HG02938 (cell line): ENCODE measurements at regions not wholly inside any gene's neighbourhood (a gene's known extent, or its start where the extent isn't known, plus 50 kb on each side); places are given as distances from the start of the nearest gene placed in this dataset.
"Not testable (repeated sequence)": the region's sequence is repeated elsewhere in the genome, so short reads cannot be mapped to it uniquely, and the experiment has no call there.

Source experiments
- ATAC-seq: cut with Tn5 transposase; IDR thresholded peaks from one replicate; pipeline ENCODE4 v1.9.1; 2021; ENCODE audit warnings: mild to moderate bottlenecking, moderate library complexity; ENCODE audit not compliant: unreplicated experiment

DNA sequence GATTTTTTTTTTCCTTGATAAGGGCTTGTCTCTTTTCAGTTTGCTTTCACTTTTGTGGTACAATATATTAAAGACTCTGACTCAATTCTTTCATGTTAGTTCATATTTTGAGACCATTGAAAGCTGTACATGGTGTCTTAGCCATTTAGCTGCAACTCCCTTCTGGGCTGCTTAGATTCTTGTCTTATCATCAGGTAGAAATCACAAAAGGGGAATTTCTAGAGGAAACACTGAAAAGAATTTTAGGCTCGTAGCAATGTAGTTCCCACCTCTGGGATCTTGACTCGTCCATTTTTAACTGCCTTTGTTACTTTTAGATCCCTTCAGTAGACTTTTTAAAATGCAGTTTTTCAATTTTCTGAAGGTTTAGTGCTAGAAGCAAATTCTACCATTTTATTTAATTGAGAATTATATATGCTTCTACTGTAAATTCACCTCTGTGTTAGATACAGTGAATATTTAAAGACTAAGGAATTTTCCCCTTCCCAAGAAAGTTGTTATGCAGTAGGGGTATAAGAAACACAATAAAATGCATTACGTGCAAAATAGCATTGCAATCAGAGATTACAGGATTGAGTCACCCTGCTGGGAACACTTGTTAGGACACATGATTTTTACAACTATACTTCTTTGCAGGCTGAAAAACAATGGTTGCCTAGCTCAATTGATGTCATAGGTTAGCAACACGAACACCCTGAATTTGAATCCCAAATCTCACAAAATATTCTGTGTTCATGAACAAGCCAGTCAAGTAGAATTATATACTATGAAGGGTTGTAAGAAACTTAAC is 772.7 kb downstream of the PDCD6IP start:
- no peak for ATAC-seq

DNA sequence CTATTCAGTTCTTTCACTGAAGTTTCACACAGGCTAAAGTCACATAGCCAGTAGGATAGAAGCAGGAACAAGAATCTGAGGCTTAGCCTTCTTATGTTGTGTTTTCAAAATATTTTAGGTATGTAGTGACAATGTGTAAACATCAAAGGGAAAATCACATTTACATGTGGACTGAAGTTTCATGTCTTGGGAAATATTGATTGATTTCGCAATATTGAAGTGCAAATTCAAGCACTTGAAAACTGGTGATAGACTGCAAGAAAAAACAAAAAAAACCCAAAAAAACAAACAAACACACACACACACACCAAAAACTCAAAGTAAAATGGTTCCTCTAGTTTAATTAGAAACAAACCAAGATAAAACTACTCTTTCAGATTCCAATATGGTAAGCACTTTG is 773.3 kb downstream of the PDCD6IP start:
- no peak for ATAC-seq

DNA sequence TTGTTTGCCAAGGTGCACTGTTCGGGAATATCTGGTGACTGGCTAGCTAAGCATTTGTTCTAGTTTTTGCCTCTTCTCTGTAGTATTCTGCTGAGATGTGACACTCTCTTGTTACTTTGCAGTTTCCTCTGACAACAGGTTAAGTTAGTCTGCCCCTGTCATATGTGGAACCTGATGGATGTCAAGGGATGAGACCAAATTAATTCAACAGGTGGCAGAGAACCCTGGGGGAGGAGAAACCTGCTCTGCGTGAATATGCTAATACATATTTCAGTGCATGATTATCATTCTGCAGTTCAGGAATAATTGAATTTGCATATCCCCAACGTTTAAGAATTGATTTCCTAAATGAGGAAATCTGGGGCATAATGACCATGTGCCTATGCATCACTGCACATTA is 777.3 kb downstream of the PDCD6IP start:
- no peak for ATAC-seq

DNA sequence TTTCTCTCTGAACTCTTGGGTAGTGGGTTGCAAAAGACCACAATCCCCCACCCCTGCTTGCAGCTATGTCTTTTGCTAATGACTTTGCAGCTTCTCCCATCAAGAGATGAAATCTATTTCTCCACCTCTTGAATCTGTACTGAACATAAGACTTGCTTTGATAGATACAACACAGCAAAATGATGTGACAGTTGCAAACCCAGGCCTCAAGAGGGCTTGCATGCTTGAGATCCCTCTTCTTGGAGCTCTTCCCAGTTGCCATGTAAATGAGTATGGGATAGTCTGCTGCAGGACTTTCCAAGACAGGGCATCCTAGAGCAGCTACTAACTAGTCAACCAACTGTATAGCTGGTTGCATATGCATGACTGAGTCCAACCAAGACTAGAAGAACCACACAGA is 783.6 kb downstream of the PDCD6IP start:
- no peak for ATAC-seq

DNA sequence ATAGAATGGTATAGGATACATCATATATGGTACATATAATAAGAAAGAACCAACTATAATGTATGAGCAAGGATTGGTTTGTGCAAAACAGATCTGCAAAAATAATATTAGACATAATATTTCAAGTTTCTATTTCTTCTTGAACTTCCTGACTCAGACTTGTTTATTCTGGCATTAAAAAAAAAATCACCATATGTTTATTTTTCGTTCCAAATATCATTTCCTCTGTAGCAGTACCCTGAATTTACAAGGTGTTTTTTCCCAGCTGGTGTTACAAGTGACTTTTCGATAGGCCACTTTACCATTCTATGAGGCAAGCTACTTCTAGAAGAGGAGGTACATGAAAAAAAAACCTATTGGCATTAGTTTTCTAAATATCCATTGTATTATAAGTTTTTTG is 785.0 kb downstream of the PDCD6IP start:
- no peak for ATAC-seq

DNA sequence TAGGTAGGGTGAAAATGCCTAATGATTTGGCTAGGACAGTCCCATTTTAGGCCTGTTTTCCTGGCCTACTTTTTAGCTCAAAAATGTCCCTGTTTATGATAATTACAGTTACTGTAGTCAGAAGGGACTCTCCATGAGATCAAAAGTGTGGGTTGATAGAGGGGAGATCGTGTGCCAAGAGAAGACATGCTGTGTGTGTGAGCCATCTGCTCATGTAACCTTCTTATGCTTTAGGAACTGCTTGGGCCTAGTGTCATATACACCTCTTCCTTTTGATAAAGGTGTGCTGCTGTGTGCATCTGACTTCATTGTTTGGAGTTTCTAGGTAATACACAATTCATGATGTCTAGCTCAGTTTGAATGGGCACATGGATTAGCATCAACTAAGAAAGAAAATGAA is 786.5 kb downstream of the PDCD6IP start:
- ATAC-seq, result no peak

DNA sequence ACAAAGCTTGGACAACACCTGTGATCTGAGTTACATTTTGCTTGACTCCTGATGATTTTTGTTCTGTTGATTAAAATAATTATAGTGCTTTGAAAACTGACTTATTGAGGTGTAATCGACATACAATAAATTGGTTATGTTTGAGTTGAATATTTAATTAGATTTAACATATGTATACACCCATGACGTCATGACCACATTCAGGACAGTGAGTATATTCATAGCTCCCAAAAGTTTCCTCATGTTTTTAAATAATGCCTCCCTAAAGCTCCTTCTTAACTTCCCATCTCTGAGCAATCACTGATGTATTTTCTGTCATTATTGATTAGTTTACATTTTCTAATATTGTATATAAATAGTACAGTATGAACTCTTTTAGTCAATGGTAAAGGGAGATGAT is 801.2 kb downstream of the PDCD6IP start:
- ATAC-seq, result no peak

DNA sequence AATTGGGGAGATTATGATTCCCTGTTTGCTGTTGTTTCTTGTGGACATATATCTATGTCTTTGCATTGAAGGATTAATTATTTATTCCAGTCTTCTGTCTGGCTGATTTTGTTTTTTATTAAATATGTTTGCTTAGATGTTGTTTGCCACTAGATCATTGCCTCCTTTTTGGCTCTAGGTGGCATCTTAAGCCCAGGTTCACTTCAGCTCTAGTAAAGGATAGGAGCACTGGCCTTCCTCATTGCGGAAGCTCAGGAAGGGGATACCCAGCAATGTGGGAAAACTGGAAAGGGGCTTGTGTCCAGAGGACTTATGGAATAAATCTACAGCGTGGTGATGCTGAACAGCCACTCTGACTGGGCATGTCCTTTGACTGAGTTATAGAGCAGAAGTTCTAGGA is 821.6 kb downstream of the PDCD6IP start:
- ATAC-seq, result no peak

DNA sequence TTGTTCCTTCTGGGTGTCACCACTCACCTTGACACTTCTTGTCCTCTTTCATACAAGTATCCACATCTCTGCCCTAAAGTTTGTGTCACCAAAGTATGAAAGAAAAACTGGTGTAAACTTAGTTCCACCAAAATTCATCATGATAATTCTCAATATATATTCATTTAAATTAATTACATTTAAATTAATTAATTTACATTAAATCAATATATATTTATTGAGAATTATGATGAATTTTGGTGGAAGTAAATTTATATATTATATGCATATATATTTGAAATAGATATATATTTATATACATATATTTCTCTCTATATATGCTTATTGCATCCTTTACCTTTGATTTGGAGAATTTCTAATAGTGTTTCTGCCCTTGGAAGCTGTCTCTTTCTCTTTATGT is 828.3 kb downstream of the PDCD6IP start:
- ATAC-seq, result no peak

DNA sequence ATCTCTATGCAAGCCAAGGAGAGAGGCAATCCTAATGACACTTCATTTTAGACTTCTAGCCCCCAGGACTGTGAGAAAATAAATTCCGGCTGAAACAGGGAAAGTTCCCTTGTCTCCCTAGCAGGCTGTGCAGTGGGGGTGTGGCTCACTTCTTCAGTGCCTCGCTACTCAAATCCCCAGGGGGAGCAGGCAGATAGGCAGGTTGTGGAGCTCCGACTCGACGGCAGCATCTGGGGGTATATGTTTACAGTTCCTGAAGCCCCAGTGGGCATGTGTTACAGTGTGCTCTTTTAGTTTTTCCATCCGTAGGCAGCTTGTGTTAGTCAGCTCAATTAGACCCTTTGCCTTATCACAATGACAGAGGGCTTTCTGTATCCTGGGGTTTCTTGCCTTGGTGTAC is 836.5 kb downstream of the PDCD6IP start:
- ATAC-seq, result no peak

DNA sequence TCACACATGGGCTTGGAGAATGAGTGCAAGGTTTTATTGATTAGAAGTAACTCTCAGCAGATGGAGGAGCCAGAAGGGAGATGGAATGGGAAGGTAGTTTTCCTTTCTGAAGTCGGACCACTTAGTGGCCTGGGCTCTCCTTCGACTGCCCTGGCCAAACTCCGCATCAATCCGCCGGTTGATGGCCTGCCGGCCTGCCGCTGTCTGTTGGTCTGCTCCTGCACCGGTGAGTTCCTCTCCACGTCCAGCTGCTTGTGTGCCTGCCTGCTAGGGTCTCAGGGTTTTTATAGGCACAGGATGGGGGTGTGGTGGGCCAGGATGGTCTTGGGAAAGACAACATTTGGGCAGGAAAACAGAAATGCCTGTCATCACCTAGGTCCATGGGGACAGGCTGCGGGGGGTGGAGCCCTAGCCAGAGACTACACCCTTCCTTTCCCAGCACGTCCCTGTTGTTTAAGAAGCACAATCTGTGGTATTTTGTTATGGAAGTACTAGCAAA is 837.0 kb downstream of the PDCD6IP start:
- no peak for ATAC-seq

DNA sequence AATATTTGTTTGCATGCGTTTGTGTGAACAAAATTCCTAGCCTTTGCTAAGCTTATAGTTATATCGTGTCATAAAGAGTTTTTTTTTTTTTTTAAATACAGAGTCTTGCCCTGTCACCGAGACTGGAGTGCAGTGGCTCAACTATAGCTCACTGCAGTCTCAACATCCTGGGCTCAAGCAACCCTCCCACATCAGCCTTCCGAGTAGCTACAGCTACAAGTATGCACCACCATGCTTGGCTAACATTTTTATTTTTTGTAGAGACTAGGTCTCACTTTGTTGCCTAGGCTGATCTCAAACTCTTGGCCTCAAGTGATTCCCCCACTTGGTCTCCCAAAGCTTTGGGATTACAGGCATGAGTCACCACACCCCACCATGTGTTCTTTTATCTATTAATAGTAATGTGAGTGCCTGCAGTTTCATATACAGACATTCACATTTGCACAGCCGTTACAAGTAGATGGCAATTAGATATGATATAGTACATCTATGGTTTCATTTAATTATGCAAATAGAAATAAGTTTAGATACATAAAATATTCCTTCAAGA is 848.6 kb downstream of the PDCD6IP start:
- no peak for ATAC-seq

DNA sequence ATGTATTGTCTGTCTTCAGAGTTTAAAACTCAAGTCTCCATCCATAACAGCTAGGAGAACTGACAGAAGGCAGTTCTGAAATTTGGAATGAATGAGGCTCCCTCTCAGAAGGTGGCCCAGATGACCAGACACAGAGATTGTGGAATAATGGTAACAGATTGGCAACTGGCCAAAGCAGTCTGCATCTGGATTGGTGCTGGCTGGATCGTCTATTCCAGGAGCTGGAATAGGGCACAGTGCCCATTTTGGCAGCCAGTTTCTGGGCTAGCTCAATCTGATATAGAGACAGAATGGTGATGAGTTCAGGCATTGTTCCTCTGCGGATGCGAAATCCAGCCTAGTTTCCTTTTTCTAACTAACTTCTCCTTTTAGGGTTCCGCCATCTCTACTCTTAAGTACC is 851.7 kb downstream of the PDCD6IP start:
- ATAC-seq, result no peak

DNA sequence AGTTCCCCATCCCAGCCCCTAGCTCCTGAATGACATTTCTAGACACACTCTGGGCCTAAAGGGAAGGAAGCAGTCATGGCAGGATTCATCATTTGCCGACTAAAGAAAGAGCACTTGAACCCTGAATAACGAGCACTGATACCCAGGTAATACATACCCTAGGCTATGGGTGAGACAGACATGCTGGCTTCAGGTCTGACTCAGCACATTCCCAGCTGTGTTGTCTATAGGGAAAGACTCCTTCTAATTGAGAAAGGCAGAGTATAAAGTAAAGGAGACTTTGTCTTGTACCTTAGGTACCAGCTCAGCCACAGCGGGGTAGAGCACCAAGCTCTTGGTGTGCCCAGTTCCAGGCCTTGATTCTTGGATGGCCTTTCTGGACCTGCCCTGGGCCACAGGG is 870.5 kb downstream of the PDCD6IP start:
- ATAC-seq, result no peak

DNA sequence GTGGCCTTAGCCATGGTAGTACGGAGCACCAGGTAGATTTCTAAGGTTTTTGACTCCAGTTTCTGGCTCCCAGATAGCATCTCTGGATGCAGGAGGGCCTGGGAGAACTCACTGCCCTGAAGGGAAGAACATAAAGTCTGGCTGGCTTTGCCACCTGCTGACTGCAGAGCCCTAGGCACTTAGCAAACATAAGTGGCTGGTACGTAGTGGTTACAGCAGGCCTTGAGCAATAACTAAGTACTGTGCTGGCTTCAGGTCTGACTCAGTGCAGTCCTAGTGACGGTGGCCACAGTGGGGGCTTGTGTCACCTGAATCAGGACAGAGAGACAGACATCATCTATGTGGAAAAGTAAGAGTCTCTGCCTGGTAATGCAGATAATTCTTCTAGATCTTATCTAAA is 871.1 kb downstream of the PDCD6IP start:
- ATAC-seq, result no peak

DNA sequence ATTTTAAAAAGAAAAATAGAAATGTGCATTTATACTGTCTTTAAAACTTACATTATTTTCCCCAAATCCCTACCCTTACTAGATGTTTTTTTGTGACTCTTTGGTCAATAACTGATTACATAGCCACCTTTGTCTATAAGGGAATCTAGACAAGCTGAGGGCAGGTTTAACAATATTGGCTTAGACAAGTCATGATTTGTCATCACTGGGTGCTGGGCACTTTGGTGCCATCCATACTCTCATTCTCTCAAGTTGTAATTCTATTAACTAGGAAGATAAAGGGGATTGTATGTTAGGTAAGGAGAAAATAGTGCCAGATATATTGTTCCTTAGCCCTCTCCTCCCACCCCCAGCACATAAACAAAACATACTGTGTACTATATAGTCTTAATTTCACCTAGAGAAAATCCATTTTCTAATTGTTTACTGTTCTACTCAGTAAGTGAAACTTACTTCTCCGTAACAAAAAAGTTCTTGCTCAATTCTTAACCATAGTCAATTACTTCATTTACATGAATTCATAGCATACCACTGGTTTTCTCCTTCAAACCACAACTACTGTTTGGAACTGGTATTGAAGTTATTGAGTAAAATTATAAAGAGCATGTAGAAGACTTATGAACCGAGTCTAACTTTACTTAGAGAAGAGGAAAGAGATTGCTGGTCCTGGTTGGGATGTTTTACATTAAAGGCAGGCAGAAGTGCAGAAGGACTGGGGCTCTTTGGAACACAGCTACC is 877.1 kb downstream of the PDCD6IP start:
- ATAC-seq, result no peak

DNA sequence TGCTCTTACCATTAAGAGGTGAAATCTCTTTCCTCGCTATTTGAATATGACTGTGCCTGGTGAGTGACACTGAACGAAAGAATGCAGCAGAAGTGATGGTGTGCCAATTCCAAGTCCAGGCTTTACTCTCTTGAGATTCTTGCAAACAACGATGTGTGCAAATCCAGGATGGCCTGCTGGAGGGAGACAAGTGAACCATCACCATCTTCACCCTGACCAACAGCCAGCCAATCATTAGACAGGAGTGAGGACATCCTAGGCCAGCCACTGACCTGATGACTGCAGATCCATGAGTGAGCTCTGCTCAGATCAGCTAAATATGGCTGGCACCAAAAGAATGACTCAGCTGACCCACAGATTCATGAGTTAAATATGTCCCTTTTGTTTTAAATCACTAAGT is 878.0 kb downstream of the PDCD6IP start:
- ATAC-seq, result no peak

DNA sequence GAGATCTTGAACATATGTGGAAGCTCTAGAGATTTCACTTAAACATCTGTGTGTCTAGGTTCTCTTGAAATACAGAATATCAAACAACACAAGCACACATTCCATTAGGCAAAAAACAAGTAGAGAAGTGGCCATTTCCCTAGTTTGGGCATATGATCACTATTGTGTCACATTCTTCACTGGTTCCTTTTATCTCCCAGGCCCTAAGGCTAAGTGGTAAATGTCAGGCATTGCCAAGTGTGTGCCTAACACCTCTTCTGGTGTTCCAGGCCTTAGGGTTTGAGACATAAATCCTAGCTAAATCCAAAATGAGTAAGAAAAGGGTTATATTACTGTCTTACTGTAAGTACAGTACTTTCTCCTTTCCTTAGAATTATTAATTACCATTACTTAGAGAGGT is 880.1 kb downstream of the PDCD6IP start:
- no peak for ATAC-seq

DNA sequence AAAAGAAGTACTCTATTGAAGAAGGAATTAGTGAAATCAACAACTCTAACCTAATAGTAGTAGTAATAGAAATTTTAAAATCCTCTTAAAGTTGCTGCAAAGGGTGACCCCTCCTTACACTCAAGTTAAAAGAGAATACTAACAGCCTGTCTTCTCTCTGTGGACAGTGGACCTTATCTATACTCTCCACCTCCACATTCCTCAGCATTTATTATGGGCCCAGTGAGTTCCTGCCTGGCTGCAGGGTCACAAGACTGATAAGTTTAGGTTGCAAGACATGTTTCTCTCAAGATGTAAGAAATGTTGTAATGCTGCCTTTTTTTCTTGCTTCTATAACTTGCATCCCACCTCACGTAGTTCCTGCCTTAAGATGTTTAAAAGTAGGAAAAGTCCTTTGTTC is 880.6 kb downstream of the PDCD6IP start:
- ATAC-seq, result not testable (repeated sequence)

DNA sequence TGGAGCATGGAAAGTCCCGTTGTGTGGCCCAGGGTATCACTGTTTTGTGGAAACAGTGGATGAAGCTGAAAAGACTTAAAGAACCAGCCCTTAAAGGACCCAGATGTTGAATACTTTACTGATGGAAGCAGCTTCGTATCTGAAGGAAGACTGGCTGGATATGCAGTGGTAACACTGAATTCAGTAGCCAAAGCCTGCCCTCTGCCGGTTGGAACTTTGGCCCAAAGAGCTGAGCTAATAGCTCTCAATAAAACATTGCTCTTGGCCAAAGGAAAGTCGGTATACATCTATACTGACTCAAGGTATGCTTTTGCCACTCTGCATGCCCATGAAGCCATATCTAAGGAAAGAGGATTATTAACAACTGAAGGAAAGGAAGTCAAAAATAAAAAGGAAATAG is 885.4 kb downstream of the PDCD6IP start:
- no peak for ATAC-seq

DNA sequence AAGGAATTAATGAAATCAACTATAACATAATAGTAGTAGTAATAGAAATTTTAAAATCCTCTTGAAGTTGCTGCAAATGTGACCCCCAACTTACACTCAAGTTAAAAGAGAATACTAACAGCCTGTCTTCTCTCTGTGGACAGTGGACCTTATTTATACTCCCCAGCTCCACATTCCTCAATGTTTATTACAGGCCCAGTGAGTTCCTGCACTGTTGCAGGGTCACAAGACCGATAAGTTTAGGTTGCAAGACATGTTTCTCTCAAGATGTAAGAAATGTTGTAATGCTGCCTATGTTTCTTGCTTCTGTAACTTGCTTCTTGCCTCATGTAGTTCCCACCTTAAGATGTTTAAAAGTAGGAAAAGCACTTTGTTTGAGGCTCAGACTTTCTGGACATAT is 888.1 kb downstream of the PDCD6IP start:
- ATAC-seq, result no peak

DNA sequence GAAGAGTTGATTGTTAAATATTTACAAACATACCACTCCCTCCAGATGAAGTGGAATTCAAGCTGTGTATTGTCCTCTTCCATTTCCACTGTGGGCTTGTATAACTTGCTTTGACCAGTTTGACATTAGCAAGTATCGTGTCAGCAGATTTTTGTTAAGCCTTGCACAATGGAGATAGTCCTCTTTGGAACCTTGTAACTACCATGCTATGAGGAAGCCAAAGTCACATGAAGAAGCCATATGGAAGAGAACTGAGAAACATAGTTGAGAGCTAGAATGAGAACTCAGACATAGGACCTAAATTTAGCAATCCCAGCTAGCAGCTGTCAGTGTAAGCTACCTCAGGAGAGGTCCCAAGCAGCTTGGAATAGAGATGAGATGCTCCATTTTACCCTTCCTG is 889.2 kb downstream of the PDCD6IP start:
- no peak for ATAC-seq
